ENCODE measurements at regions not wholly inside any gene's neighbourhood (a gene's known extent, or its start where the extent isn't known, plus 50 kb on each side); places are given as distances from the start of the nearest gene placed in this dataset.

DNA sequence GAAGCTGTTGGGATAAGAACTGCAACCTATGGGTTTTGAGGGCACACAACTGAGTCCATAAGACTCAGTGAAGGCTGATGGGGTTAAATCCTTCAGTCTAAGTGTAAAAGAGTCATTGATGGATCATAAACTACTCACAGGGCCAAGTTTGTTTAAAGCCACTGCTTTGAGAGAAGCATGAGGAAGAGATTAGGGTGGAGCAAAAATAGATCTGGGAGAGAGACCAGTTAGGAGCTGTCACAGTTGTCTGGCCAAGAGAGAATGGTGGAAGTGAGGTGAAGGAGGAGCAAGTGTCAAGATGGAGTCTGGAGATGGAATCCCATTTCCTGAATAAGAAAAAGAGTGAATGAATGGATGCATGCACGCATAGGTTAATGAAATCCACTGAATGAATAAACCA lies 379.1 kb upstream of the CDH11 start:
- TF ChIP-seq, protein P1, sequence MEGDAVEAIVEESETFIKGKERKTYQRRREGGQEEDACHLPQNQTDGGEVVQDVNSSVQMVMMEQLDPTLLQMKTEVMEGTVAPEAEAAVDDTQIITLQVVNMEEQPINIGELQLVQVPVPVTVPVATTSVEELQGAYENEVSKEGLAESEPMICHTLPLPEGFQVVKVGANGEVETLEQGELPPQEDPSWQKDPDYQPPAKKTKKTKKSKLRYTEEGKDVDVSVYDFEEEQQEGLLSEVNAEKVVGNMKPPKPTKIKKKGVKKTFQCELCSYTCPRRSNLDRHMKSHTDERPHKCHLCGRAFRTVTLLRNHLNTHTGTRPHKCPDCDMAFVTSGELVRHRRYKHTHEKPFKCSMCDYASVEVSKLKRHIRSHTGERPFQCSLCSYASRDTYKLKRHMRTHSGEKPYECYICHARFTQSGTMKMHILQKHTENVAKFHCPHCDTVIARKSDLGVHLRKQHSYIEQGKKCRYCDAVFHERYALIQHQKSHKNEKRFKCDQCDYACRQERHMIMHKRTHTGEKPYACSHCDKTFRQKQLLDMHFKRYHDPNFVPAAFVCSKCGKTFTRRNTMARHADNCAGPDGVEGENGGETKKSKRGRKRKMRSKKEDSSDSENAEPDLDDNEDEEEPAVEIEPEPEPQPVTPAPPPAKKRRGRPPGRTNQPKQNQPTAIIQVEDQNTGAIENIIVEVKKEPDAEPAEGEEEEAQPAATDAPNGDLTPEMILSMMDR (IDR thresholded peaks at IDR 0.05): no peak
- TF ChIP-seq POLR2A (IDR thresholded peaks at IDR 0.05) (no peak), POLR2AphosphoS5 (IDR thresholded peaks at IDR 0.05) (no peak), EP300 (IDR thresholded peaks at IDR 0.05) (no peak)
